Breast epithelium (tissue), 4 donors: ENCODE measurements at regions not wholly inside any gene's neighbourhood (a gene's known extent, or its start where the extent isn't known, plus 50 kb on each side); places are given as distances from the start of the nearest gene placed in this dataset.

Experiments
- DNase-seq, 2 donors: peaks; one replicate each; pipeline ENCODE4 v3.0.0-alpha.2; 2019; ENCODE audit warnings: low spot score in 2 of 2
- H3K27ac ChIP-seq, 2 donors: fragments of 200-600 bp; sonication (generic) in 1 of 2; one replicate each; pipeline ENCODE4 v1.5.1; 2016 to 2019; ENCODE audit warnings: mild to moderate bottlenecking in 1 of 2
- H3K27me3 ChIP-seq, 2 donors: fragments of 200-600 bp; sonication (generic) in 1 of 2; one replicate each; pipeline versions ENCODE4 v1.5.1 to v1.6.0; 2017 to 2019; ENCODE audit warnings: control low read depth in 1 of 2, mild to moderate bottlenecking in 1 of 2
- H3K36me3 ChIP-seq: fragments of 200-600 bp; one replicate; pipeline ENCODE4 v1.5.1; 2019
- H3K4me1 ChIP-seq, 2 donors: fragments of 200-600 bp; sonication (generic); one replicate each; pipeline ENCODE4 v1.5.1; 2016 to 2019; ENCODE audit warnings: control low read depth in 1 of 2
- H3K4me3 ChIP-seq, 3 donors: fragments of 200-600 bp; sonication (generic); 1 replicate in 2 of 3; 2 replicates in 1 of 3; pipeline ENCODE4 v1.5.1; 2016 to 2019; ENCODE audit warnings: mild to moderate bottlenecking in 3 of 3, moderate library complexity in 2 of 3
- H3K9me3 ChIP-seq, 2 donors: fragments of 200-600 bp; sonication (generic) in 1 of 2; one replicate each; pipeline ENCODE4 v1.5.1; 2016 to 2019; ENCODE audit warnings: control low read depth in 1 of 2
- CTCF ChIP-seq, 3 donors: fragments of 450-650 bp; IDR thresholded peaks; one replicate each; pipeline ENCODE4 v1.5.1; 2016 to 2017; ENCODE audit warnings: antibody characterized with exemption in 3 of 3, mild to moderate bottlenecking in 3 of 3, moderate library complexity in 3 of 3
- POLR2A ChIP-seq: fragments of 450-650 bp; IDR thresholded peaks from one replicate; pipeline ENCODE4 v1.6.1; 2016; ENCODE audit warnings: antibody characterized with exemption, mild to moderate bottlenecking, moderate library complexity
- POLR2AphosphoS5 ChIP-seq, 3 donors: sonication (generic); formaldehyde crosslinking; IDR thresholded peaks; one replicate each; pipeline ENCODE4 v1.6.1; 2017; ENCODE audit warnings: antibody characterized with exemption in 3 of 3
- intact Hi-C: fragments of 100-400 bp; cut with DNase I; formaldehyde crosslinking; loops from one replicate; pipeline ENCODE4 v1.15.1; 2023; ENCODE audit warnings: low total_unique reads

GRCh38 chr10:78595269-78595619 lies 473.5 kb upstream of the ZMIZ1 start:
- no peaks in the 10 kb centered on the region for H3K9me3 ChIP-seq
- no peak overlapping the region for H3K27ac ChIP-seq
- no peak for TF ChIP-seq POLR2AphosphoS5 (IDR thresholded peaks at IDR 0.05)
- TF ChIP-seq POLR2A: no peak
- TF ChIP-seq CTCF (IDR thresholded peaks at IDR 0.05): no peak
- intact Hi-C loops: no loop called here
- no peaks in the 10 kb centered on the region for H3K36me3 ChIP-seq
- H3K4me3 ChIP-seq: no peak overlapping the region
- DNase-seq: no peak
- no peaks in the 10 kb centered on the region for H3K4me1 ChIP-seq
- H3K27me3 ChIP-seq: no peaks in the 10 kb centered on the region

GRCh38 chr10:78596556-78596955 lies 472.2 kb upstream of the ZMIZ1 start:
- no peaks in the 10 kb centered on the region for H3K36me3 ChIP-seq
- no peak overlapping the region for H3K27ac ChIP-seq
- intact Hi-C loops: no loop called here
- H3K27me3 ChIP-seq: no peaks in the 10 kb centered on the region
- no peaks in the 10 kb centered on the region for H3K4me1 ChIP-seq
- H3K9me3 ChIP-seq: no peaks in the 10 kb centered on the region
- DNase-seq: no peak
- TF ChIP-seq POLR2AphosphoS5 (IDR thresholded peaks at IDR 0.05) (no peak), POLR2A (no peak), CTCF (IDR thresholded peaks at IDR 0.05) (no peak)
- no peak overlapping the region for H3K4me3 ChIP-seq

GRCh38 chr10:78597796-78598555 lies 470.8 kb upstream of the ZMIZ1 start:
- intact Hi-C loops: no loop called here
- Histone ChIP-seq H3K27me3 (no peaks in the 10 kb centered on the region), H3K36me3 (no peaks in the 10 kb centered on the region), H3K9me3 (no peaks in the 10 kb centered on the region), H3K4me1 (no peaks in the 10 kb centered on the region), H3K27ac (peak overlapping the region; percentile 48 to 68), H3K4me3 (no peak overlapping the region)
- DNase-seq: peak in 1 of 2 donors; percentile 86
- TF ChIP-seq CTCF (IDR thresholded peaks at IDR 0.05) (no peak), POLR2AphosphoS5 (IDR thresholded peaks at IDR 0.05) (no peak), POLR2A (no peak)

GRCh38 chr10:78599122-78599853 lies 469.5 kb upstream of the ZMIZ1 start:
- Histone ChIP-seq H3K4me3 (no peak overlapping the region), H3K27ac (no peak overlapping the region), H3K4me1 (no peaks in the 10 kb centered on the region), H3K9me3 (no peaks in the 10 kb centered on the region), H3K36me3 (no peaks in the 10 kb centered on the region), H3K27me3 (no peaks in the 10 kb centered on the region)
- intact Hi-C loops: no loop called here
- DNase-seq: no peak
- TF ChIP-seq POLR2AphosphoS5 (IDR thresholded peaks at IDR 0.05) (no peak), CTCF (IDR thresholded peaks at IDR 0.05) (no peak), POLR2A (no peak)

- H3K4me1 ChIP-seq: no peaks in the 10 kb centered on the region
- H3K27ac ChIP-seq: no peak overlapping the region
- H3K27me3 ChIP-seq: no peaks in the 10 kb centered on the region
- no peak for DNase-seq
- H3K36me3 ChIP-seq: no peaks in the 10 kb centered on the region
- intact Hi-C loops: no loop called here
- H3K9me3 ChIP-seq: no peaks in the 10 kb centered on the region
- no peak overlapping the region for H3K4me3 ChIP-seq
- TF ChIP-seq POLR2AphosphoS5 (IDR thresholded peaks at IDR 0.05): no peak
- no peak for TF ChIP-seq CTCF (IDR thresholded peaks at IDR 0.05)
- no peak for TF ChIP-seq POLR2A
These were observed 468.6 kb upstream of the ZMIZ1 start for GRCh38 chr10:78600121-78600665.
